ENCODE measurements at regions not wholly inside any gene's neighbourhood (a gene's known extent, or its start where the extent isn't known, plus 50 kb on each side); places are given as distances from the start of the nearest gene placed in this dataset.
A peak's percentile ranks its signal among the peaks of the same experiment; 100 is the strongest.

GRCh38 chr5:89087551-89088318, 204.8 kb upstream of the MEF2C start:
- no peaks in the 10 kb centered on the region for H3K4me1 ChIP-seq (replicated peaks in 1 of 2)
- H3K27ac ChIP-seq = no peak overlapping the region
- no peak overlapping the region for H3K4me3 ChIP-seq
- ATAC-seq (replicated peaks in 6 of 8) = peak in 1 of 8 experiments; percentile 34
- in situ Hi-C loops (cut with MboI; ENCODE audit: low pct_unique_long_range_greater_than_20kb in 2 of 9, low sequenced_read_pairs in 9 of 9, unreplicated experiment in 9 of 9) = no loop called here
- WGBS, 10 experiments = 55 to 96% (median 88%) methylated on average over 2 to 11 of the region's 12 CpGs; no CpG with 5 or more reads in 1 of the 10 experiments

GRCh38 chr5:89087128-89087527, 204.1 kb upstream of the MEF2C start:
- 80 to 100% (median 100%) methylated on average over 1 to 2 of the region's 2 CpGs; no CpG with 5 or more reads in 1 of the 10 experiments for WGBS, 10 experiments
- ATAC-seq (replicated peaks in 6 of 8) = no peak

GRCh38 chr5:89086390-89087086, 203.6 kb upstream of the MEF2C start:
- H3K4me1 ChIP-seq (replicated peaks in 1 of 2) = no peaks in the 10 kb centered on the region
- in situ Hi-C loops (cut with MboI; ENCODE audit: low pct_unique_long_range_greater_than_20kb in 2 of 9, low sequenced_read_pairs in 9 of 9, unreplicated experiment in 9 of 9) = no loop called here
- no peak for ATAC-seq (replicated peaks in 6 of 8)
- 50 to 100% (median 90%) methylated on average over 1 to 5 of the region's 5 CpGs for WGBS, 10 experiments
- no peak overlapping the region for H3K27ac ChIP-seq
- no peak overlapping the region for H3K4me3 ChIP-seq

More at GRCh38 chr5:89087128-89087527, 204.1 kb upstream of the MEF2C start:
- in situ Hi-C loops (cut with MboI; ENCODE audit: low pct_unique_long_range_greater_than_20kb in 2 of 9, low sequenced_read_pairs in 9 of 9, unreplicated experiment in 9 of 9) = no loop called here
- Histone ChIP-seq H3K27ac (no peak overlapping the region), H3K4me1 (replicated peaks in 1 of 2) (no peaks in the 10 kb centered on the region), H3K4me3 (no peak overlapping the region)

GRCh38 chr5:89083791-89084190, 200.8 kb upstream of the MEF2C start:
- WGBS, 10 experiments = 0 to 100% (median 40%) methylated on average over 1 of the region's 1 CpG; no CpG with 5 or more reads in 3 of the 10 experiments
- Histone ChIP-seq H3K27ac (no peak overlapping the region), H3K4me1 (replicated peaks in 1 of 2) (no peaks in the 10 kb centered on the region), H3K4me3 (no peak overlapping the region)
- peak in 2 of 8 experiments; percentile 86 to 92 for ATAC-seq (replicated peaks in 6 of 8)
- in situ Hi-C loops (cut with MboI; ENCODE audit: low pct_unique_long_range_greater_than_20kb in 2 of 9, low sequenced_read_pairs in 9 of 9, unreplicated experiment in 9 of 9) = no loop called here

- WGBS, 10 experiments = 73 to 100% (median 94%) methylated on average over 1 to 2 of the region's 2 CpGs
- Histone ChIP-seq H3K4me1 (replicated peaks in 1 of 2) (no peaks in the 10 kb centered on the region), H3K4me3 (no peak overlapping the region), H3K27ac (no peak overlapping the region)
- no peak for ATAC-seq (replicated peaks in 6 of 8)
- in situ Hi-C loops (cut with MboI; ENCODE audit: low pct_unique_long_range_greater_than_20kb in 2 of 9, low sequenced_read_pairs in 9 of 9, unreplicated experiment in 9 of 9) = no loop called here
Observed at GRCh38 chr5:89081360-89081759, 198.4 kb upstream of the MEF2C start.

GRCh38 chr5:89080467-89081116, 197.6 kb upstream of the MEF2C start:
- WGBS, 10 experiments = 77 to 100% (median 95%) methylated on average over 3 to 5 of the region's 5 CpGs
- in situ Hi-C loops (cut with MboI; ENCODE audit: low pct_unique_long_range_greater_than_20kb in 2 of 9, low sequenced_read_pairs in 9 of 9, unreplicated experiment in 9 of 9) = no loop called here
- Histone ChIP-seq H3K27ac (no peak overlapping the region), H3K4me1 (replicated peaks in 1 of 2) (no peaks in the 10 kb centered on the region), H3K4me3 (no peak overlapping the region)
- ATAC-seq (replicated peaks in 6 of 8) = no peak

- Histone ChIP-seq H3K4me1 (replicated peaks in 1 of 2) (peaks cover 8 to 10% of the 10 kb centered on the region in 2 donors), H3K4me3 (no peak overlapping the region), H3K27ac (no peak overlapping the region)
- in situ Hi-C loops (cut with MboI; ENCODE audit: low pct_unique_long_range_greater_than_20kb in 2 of 9, low sequenced_read_pairs in 9 of 9, unreplicated experiment in 9 of 9) = no loop called here
- ATAC-seq (replicated peaks in 6 of 8) = peak in 5 of 8 experiments; percentile 21 to 84 (median 55)
- 35 to 73% (median 67%) methylated on average over 2 to 11 of the region's 11 CpGs for WGBS, 10 experiments
Observed at GRCh38 chr5:89072842-89073672, 190.1 kb upstream of the MEF2C start.

GRCh38 chr5:89071941-89072331, 189.0 kb upstream of the MEF2C start:
- 50 to 100% (median 92%) methylated on average over 1 of the region's 1 CpG; no CpG with 5 or more reads in 3 of the 10 experiments for WGBS, 10 experiments
- in situ Hi-C loops (cut with MboI; ENCODE audit: low pct_unique_long_range_greater_than_20kb in 2 of 9, low sequenced_read_pairs in 9 of 9, unreplicated experiment in 9 of 9) = no loop called here
- Histone ChIP-seq H3K27ac (no peak overlapping the region), H3K4me3 (no peak overlapping the region), H3K4me1 (replicated peaks in 1 of 2) (peaks cover 8 to 10% of the 10 kb centered on the region in 2 donors)
- ATAC-seq (replicated peaks in 6 of 8) = no peak

GRCh38 chr5:89071101-89071940, 188.3 kb upstream of the MEF2C start:
- in situ Hi-C loops (cut with MboI; ENCODE audit: low pct_unique_long_range_greater_than_20kb in 2 of 9, low sequenced_read_pairs in 9 of 9, unreplicated experiment in 9 of 9) = no loop called here
- WGBS, 10 experiments = 65 to 100% (median 94%) methylated on average over 1 to 4 of the region's 4 CpGs

GRCh38 chr5:89069591-89069990, 186.6 kb upstream of the MEF2C start:
- no peak for ATAC-seq (replicated peaks in 6 of 8)
- WGBS, 10 experiments = 55 to 94% (median 71%) methylated on average over 2 of the region's 2 CpGs; no CpG with 5 or more reads in 3 of the 10 experiments
- Histone ChIP-seq H3K4me3 (no peak overlapping the region), H3K4me1 (replicated peaks in 1 of 2) (peaks cover 18 to 25% of the 10 kb centered on the region in 2 donors), H3K27ac (no peak overlapping the region)
- in situ Hi-C loops (cut with MboI; ENCODE audit: low pct_unique_long_range_greater_than_20kb in 2 of 9, low sequenced_read_pairs in 9 of 9, unreplicated experiment in 9 of 9) = no loop called here

More at GRCh38 chr5:89071101-89071940, 188.3 kb upstream of the MEF2C start:
- ATAC-seq (replicated peaks in 6 of 8) = peak in 3 of 8 experiments; percentile 27 to 54 (median 33)
- Histone ChIP-seq H3K27ac (no peak overlapping the region), H3K4me1 (replicated peaks in 1 of 2) (peaks cover 8 to 10% of the 10 kb centered on the region in 2 donors), H3K4me3 (no peak overlapping the region)

- ATAC-seq (replicated peaks in 6 of 8) = no peak
- H3K4me3 ChIP-seq = no peak overlapping the region
- WGBS, 10 experiments = 86 to 100% (median 100%) methylated on average over 1 to 3 of the region's 3 CpGs; no CpG with 5 or more reads in 2 of the 10 experiments
- in situ Hi-C loops (cut with MboI; ENCODE audit: low pct_unique_long_range_greater_than_20kb in 2 of 9, low sequenced_read_pairs in 9 of 9, unreplicated experiment in 9 of 9) = no loop called here
- peaks cover 9 to 19% of the 10 kb centered on the region in 2 donors for H3K4me1 ChIP-seq (replicated peaks in 1 of 2)
- H3K27ac ChIP-seq = no peak overlapping the region
Observed at GRCh38 chr5:89067362-89067761, 184.4 kb upstream of the MEF2C start.

GRCh38 chr5:89065919-89066318, 182.9 kb upstream of the MEF2C start:
- H3K4me1 ChIP-seq (replicated peaks in 1 of 2) = peaks cover 9 to 17% of the 10 kb centered on the region in 2 donors
- in situ Hi-C loops (cut with MboI; ENCODE audit: low pct_unique_long_range_greater_than_20kb in 2 of 9, low sequenced_read_pairs in 9 of 9, unreplicated experiment in 9 of 9) = no loop called here
- ATAC-seq (replicated peaks in 6 of 8) = peak in 1 of 8 experiments; percentile 21
- WGBS, 10 experiments = 54 to 100% (median 80%) methylated on average over 1 to 3 of the region's 3 CpGs; no CpG with 5 or more reads in 1 of the 10 experiments
- no peak overlapping the region for H3K4me3 ChIP-seq
- H3K27ac ChIP-seq = no peak overlapping the region
